ENCODE measurements at regions not wholly inside any gene's neighbourhood (a gene's known extent, or its start where the extent isn't known, plus 50 kb on each side); places are given as distances from the start of the nearest gene placed in this dataset.
"Not testable (repeated sequence)": the region's sequence is repeated elsewhere in the genome, so short reads cannot be mapped to it uniquely, and the experiment has no call there.

GRCh38 chr4:118633476-118633875 lies 51.7 kb upstream of the METTL14 start:
- H3K27me3 ChIP-seq (ENCODE audit: control insufficient read depth in 1 of 2, insufficient read depth in 2 of 2, low read length in 2 of 2); POLR2A ChIA-PET; H3K4me2 ChIP-seq (ENCODE audit: low read depth, low read length); intact Hi-C loops (cut with micrococcal nuclease; ENCODE audit: unreplicated experiment); H3K9ac ChIP-seq (ENCODE audit: insufficient read depth, low read depth, low read length); H3K4me3 ChIP-seq (replicated peaks in 1 of 3; ENCODE audit: insufficient read depth in 1 of 3, low read depth in 2 of 3, low read length in 3 of 3); H3K9me3 ChIP-seq (ENCODE audit: low read length); BruUV-seq (replicated peaks); H3K79me2 ChIP-seq (ENCODE audit: insufficient read depth, low read length); CTCF ChIA-PET (ENCODE audit: low intra/inter-chr PET ratio, low total read pairs); H2AFZ ChIP-seq (ENCODE audit: low read length); H3K36me3 ChIP-seq (replicated peaks in 1 of 2; ENCODE audit: control insufficient read depth in 1 of 2, insufficient read depth in 2 of 2, low read length in 2 of 2); FAIRE-seq; H4K20me1 ChIP-seq (ENCODE audit: insufficient read depth, low read length); DNase-seq (ENCODE audit: low spot score); ATAC-seq; H3K27ac ChIP-seq (ENCODE audit: extremely low read length, insufficient read depth, low read length); H3K4me1 ChIP-seq (ENCODE audit: insufficient read depth, low read length); in situ Hi-C loops (cut with HindIII; ENCODE audit: extremely low pct_ligation_motif_present, low pct_unique_long_range_greater_than_20kb): not testable (repeated sequence)
- WGBS (ENCODE audit: low lambda C conversion rate): 96% methylated on average over 7 of the region's 22 CpGs

GRCh38 chr4:118634126-118634875 lies 50.9 kb upstream of the METTL14 start:
- H3K4me3 ChIP-seq (replicated peaks in 1 of 3; ENCODE audit: insufficient read depth in 1 of 3, low read depth in 2 of 3, low read length in 3 of 3); POLR2A ChIA-PET; H3K27me3 ChIP-seq (ENCODE audit: control insufficient read depth in 1 of 2, insufficient read depth in 2 of 2, low read length in 2 of 2); H2AFZ ChIP-seq (ENCODE audit: low read length); H4K20me1 ChIP-seq (ENCODE audit: insufficient read depth, low read length); DNase-seq (ENCODE audit: low spot score); BruUV-seq (replicated peaks); H3K36me3 ChIP-seq (replicated peaks in 1 of 2; ENCODE audit: control insufficient read depth in 1 of 2, insufficient read depth in 2 of 2, low read length in 2 of 2); intact Hi-C loops (cut with micrococcal nuclease; ENCODE audit: unreplicated experiment); FAIRE-seq; H3K27ac ChIP-seq (ENCODE audit: extremely low read length, insufficient read depth, low read length); H3K79me2 ChIP-seq (ENCODE audit: insufficient read depth, low read length); in situ Hi-C loops (cut with HindIII; ENCODE audit: extremely low pct_ligation_motif_present, low pct_unique_long_range_greater_than_20kb); H3K4me2 ChIP-seq (ENCODE audit: low read depth, low read length); H3K9me3 ChIP-seq (ENCODE audit: low read length); CTCF ChIA-PET (ENCODE audit: low intra/inter-chr PET ratio, low total read pairs); ATAC-seq; H3K4me1 ChIP-seq (ENCODE audit: insufficient read depth, low read length); H3K9ac ChIP-seq (ENCODE audit: insufficient read depth, low read depth, low read length): not testable (repeated sequence)
- WGBS (ENCODE audit: low lambda C conversion rate): 95% methylated on average over 10 of the region's 33 CpGs

Small RNAs in the stretch of these regions (small RNA-seq; reads per million reads assigned to genes)
- gene AC092670.1 (ENCODE audit: insufficient read depth in 2 of 3, insufficient read length in 3 of 3, low read depth in 2 of 3, low replicate concordance in 1 of 3) (0 reads per million in 3 experiments), gene RNU6-1054P (ENCODE audit: insufficient read depth in 2 of 3, insufficient read length in 3 of 3, low read depth in 2 of 3, low replicate concordance in 1 of 3) (0 reads per million in 3 experiments)

Data from HepG2 (cell line).